Nephron (organoid): ENCODE measurements at regions not wholly inside any gene's neighbourhood (a gene's known extent, or its start where the extent isn't known, plus 50 kb on each side); places are given as distances from the start of the nearest gene placed in this dataset.

ENCODE experiments used
- H3K27ac Mint-ChIP-seq, 3 experiments: 2 replicates each; pipeline ENCODE4 v1.8.0; 2020; ENCODE audit warnings: mixed read lengths in 3 of 3, mild to moderate bottlenecking in 2 of 3, moderate library complexity in 1 of 3
- H3K27me3 Mint-ChIP-seq: 2 replicates; pipeline ENCODE4 v1.8.0; 2021; ENCODE audit warnings: low read depth, mild to moderate bottlenecking, moderate library complexity, mixed read lengths
- H3K36me3 Mint-ChIP-seq: 2 replicates; pipeline ENCODE4 v1.8.0; 2020; ENCODE audit warnings: low read depth, mixed read lengths
- H3K4me1 Mint-ChIP-seq: 2 replicates; pipeline ENCODE4 v1.8.0; 2020; ENCODE audit warnings: mixed read lengths
- H3K4me3 Mint-ChIP-seq, 3 experiments: 2 replicates each; pipeline ENCODE4 v1.8.0; 2020; ENCODE audit warnings: mild to moderate bottlenecking in 3 of 3, mixed read lengths in 3 of 3, moderate library complexity in 2 of 3
- H3K9me3 Mint-ChIP-seq: 2 replicates; pipeline ENCODE4 v1.8.0; 2020; ENCODE audit warnings: mixed read lengths
- TF ChIP-seq, protein P1 (sequence below), 3 experiments: fragments of 200-600 bp; sonication (generic); IDR thresholded peaks; one replicate each; pipeline ENCODE4 v1.5.0; 2021; ENCODE audit warnings: antibody characterized with exemption in 3 of 3; ENCODE audit not compliant: unreplicated experiment in 3 of 3

DNA sequence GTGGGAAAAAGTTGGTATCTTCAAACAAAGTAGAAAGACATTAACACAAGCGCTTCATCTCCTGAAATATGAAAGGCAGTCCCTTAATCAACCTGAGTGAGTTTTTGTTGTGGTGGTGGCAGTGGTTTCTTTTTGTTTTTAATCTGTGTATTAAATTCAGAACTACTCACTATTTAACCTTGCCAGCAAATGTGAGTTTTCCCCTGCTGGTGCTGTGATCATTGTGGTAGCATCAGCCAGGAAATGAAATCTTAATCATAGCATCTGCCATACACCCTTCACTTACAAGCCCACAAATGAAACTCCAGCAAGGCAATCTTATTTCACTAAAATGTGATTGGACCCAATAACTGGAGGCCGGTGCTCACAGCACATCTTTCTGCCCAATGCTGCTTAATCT lies 229.7 kb downstream of the SHOX2 start:
- peaks cover 21% of the 10 kb centered on the region for H3K9me3 Mint-ChIP-seq
- H3K4me3 Mint-ChIP-seq = no peak overlapping the region
- no peaks in the 10 kb centered on the region for H3K4me1 Mint-ChIP-seq
- no peaks in the 10 kb centered on the region for H3K27me3 Mint-ChIP-seq
- H3K36me3 Mint-ChIP-seq = no peaks in the 10 kb centered on the region
- TF ChIP-seq, protein P1, sequence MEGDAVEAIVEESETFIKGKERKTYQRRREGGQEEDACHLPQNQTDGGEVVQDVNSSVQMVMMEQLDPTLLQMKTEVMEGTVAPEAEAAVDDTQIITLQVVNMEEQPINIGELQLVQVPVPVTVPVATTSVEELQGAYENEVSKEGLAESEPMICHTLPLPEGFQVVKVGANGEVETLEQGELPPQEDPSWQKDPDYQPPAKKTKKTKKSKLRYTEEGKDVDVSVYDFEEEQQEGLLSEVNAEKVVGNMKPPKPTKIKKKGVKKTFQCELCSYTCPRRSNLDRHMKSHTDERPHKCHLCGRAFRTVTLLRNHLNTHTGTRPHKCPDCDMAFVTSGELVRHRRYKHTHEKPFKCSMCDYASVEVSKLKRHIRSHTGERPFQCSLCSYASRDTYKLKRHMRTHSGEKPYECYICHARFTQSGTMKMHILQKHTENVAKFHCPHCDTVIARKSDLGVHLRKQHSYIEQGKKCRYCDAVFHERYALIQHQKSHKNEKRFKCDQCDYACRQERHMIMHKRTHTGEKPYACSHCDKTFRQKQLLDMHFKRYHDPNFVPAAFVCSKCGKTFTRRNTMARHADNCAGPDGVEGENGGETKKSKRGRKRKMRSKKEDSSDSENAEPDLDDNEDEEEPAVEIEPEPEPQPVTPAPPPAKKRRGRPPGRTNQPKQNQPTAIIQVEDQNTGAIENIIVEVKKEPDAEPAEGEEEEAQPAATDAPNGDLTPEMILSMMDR (IDR thresholded peaks at IDR 0.05; ENCODE audit: unreplicated experiment in 3 of 3) = no peak
- H3K27ac Mint-ChIP-seq = no peak overlapping the region

DNA sequence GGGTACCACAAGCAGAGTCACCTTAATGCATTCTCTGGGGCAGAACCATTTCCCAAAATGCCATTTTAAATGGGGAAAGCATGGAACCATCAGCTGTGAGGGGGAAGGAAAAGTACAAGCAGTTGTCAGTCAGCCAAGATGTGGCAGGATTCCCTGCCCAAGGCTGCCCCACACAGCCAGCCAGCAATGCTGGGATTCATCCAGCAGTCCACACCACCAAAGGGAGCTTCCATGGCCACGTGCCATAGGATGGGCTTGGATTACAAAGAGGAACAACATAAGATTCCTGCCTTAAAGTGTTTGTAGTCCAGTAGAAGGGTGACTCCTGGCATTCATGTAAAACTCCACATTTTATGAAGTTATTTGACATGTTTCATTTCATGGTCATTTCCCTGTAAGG lies 233.3 kb downstream of the SHOX2 start:
- TF ChIP-seq, protein P1 (IDR thresholded peaks at IDR 0.05; ENCODE audit: unreplicated experiment in 3 of 3) = no peak
- Mint-ChIP-seq H3K9me3 (peaks cover under 1% of the 10 kb centered on the region), H3K36me3 (no peaks in the 10 kb centered on the region), H3K4me1 (peaks cover 10% of the 10 kb centered on the region), H3K27ac (no peak overlapping the region), H3K27me3 (no peaks in the 10 kb centered on the region), H3K4me3 (no peak overlapping the region)

DNA sequence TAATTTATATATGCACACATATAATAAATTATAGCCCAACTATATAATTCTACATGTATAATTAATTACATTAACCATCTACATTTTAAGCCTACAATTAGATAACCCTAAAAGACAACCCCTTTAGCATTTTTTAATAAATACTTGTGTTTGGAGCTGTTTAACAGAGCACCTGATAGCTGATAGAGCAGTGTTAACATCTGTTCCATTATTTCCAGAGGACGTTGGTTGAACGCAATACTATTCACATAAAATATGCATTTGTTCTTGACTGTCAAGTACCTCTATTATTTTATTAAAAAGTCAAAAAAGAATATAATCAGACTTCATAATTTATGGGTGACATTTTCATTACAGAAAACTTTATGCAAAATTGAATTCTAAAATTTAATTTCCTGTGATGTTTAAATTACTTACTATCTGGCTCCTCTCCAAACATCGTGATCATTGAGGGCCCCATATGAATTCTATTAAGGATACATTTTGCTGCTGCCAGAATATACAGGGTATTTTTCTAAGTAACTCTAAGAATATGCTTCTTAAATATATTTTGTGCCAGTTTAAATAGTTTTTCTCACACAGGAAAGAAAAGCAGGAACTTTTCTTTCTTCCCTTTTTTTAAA lies 234.3 kb downstream of the SHOX2 start:
- Mint-ChIP-seq H3K27ac (peak overlapping the region in 1 of 3 experiments; percentile 27), H3K27me3 (no peaks in the 10 kb centered on the region), H3K4me1 (peaks cover 10% of the 10 kb centered on the region), H3K4me3 (no peak overlapping the region), H3K9me3 (no peaks in the 10 kb centered on the region), H3K36me3 (no peaks in the 10 kb centered on the region)
- TF ChIP-seq, protein P1 (IDR thresholded peaks at IDR 0.05; ENCODE audit: unreplicated experiment in 3 of 3) = no peak

DNA sequence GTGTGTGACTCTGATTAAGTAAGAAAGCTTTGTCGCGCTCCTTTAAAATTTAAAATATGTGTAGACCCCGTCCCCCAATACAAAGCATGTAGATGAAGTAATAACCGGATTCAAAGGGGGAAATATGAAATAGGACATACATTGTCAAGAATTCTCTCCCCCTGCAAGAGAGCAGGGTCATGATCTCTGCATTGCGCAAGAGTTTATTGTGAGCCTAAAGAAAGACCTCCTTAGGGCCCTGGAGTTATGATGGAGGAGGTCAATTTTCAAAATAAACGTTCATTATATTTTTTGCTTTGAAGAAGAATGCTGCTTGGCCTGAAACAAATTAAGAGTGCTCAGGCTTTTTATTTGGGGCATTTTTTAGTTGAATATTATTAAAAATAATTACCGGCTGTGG lies 235.0 kb downstream of the SHOX2 start:
- TF ChIP-seq, protein P1 (IDR thresholded peaks at IDR 0.05; ENCODE audit: unreplicated experiment in 3 of 3) = no peak
- H3K4me3 Mint-ChIP-seq = no peak overlapping the region
- no peaks in the 10 kb centered on the region for H3K27me3 Mint-ChIP-seq
- H3K4me1 Mint-ChIP-seq = peaks cover 10% of the 10 kb centered on the region
- H3K9me3 Mint-ChIP-seq = no peaks in the 10 kb centered on the region
- no peaks in the 10 kb centered on the region for H3K36me3 Mint-ChIP-seq
- H3K27ac Mint-ChIP-seq = no peak overlapping the region

DNA sequence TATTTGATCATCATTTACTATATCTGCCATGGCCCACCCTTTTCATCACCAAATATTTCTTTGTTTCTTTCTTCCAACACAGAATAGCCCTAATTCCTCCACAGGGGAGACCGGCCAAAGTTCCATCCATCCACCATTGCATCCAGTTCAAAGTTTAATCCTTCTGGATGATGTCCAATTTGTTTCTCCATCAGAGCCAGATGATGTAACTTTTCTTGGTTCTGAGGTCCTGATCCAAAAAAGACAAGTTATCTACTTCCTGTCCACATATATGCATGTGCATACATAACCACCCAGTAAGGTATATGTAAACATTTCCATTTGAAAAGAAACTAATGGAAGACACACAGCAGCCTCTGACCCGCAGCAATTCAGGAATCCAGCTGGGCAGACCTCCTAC lies 237.3 kb downstream of the SHOX2 start:
- H3K4me3 Mint-ChIP-seq = no peak overlapping the region
- H3K9me3 Mint-ChIP-seq = no peaks in the 10 kb centered on the region
- no peaks in the 10 kb centered on the region for H3K36me3 Mint-ChIP-seq
- TF ChIP-seq, protein P1 (IDR thresholded peaks at IDR 0.05; ENCODE audit: unreplicated experiment in 3 of 3) = no peak
- peak overlapping the region in 2 of 3 experiments; percentile 2 to 30 for H3K27ac Mint-ChIP-seq
- peaks cover 10% of the 10 kb centered on the region for H3K4me1 Mint-ChIP-seq
- no peaks in the 10 kb centered on the region for H3K27me3 Mint-ChIP-seq

DNA sequence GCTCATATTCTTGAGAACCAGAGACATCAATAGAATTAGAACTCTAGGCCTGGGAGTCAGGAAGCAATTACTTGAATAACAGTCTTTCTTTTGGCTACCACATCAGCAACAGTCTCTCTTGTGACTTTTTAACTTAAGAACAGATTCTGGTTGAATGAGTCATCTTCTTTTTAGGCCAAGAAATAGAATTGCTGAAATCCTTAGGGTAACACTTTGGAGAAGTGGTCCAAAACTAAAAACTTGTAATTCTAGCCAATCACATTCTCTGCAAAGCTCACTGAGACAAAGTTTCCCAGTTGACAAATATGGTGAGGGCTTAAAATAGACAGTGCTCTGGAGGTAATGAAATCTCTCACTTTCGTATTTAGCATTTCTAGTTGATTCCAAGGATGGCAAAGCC lies 238.0 kb downstream of the SHOX2 start:
- TF ChIP-seq, protein P1 (IDR thresholded peaks at IDR 0.05; ENCODE audit: unreplicated experiment in 3 of 3) = no peak
- Mint-ChIP-seq H3K4me3 (no peak overlapping the region), H3K4me1 (peaks cover 10% of the 10 kb centered on the region), H3K27me3 (peaks cover 1% of the 10 kb centered on the region), H3K9me3 (no peaks in the 10 kb centered on the region), H3K27ac (peak overlapping the region in 2 of 3 experiments; percentile 12 to 30), H3K36me3 (no peaks in the 10 kb centered on the region)
